CD4-positive, alpha-beta T cell treated with Interleukin-17A for 1 hour (primary cell): ENCODE measurements at regions not wholly inside any gene's neighbourhood (a gene's known extent, or its start where the extent isn't known, plus 50 kb on each side); places are given as distances from the start of the nearest gene placed in this dataset.
"Not testable (repeated sequence)": the region's sequence is repeated elsewhere in the genome, so short reads cannot be mapped to it uniquely, and the experiment has no call there.

Experiments
- DNase-seq: peaks from one replicate; pipeline ENCODE4 v3.0.0-alpha.2; 2020

GRCh38 chr2:225771701-225772100 is 372.2 kb downstream of the NYAP2 start:
- DNase-seq: no peak

- DNase-seq: no peak
These were observed 369.2 kb downstream of the NYAP2 start for GRCh38 chr2:225768741-225769140.

GRCh38 chr2:225766431-225766830 is 366.9 kb downstream of the NYAP2 start:
- no peak for DNase-seq

GRCh38 chr2:225765820-225766219 is 366.3 kb downstream of the NYAP2 start:
- no peak for DNase-seq

- no peak for DNase-seq
These were observed 364.8 kb downstream of the NYAP2 start for GRCh38 chr2:225764346-225764745.

GRCh38 chr2:225763711-225764110 is 364.2 kb downstream of the NYAP2 start:
- no peak for DNase-seq

- DNase-seq: no peak
These were observed 361.9 kb downstream of the NYAP2 start for GRCh38 chr2:225761396-225761795.

- no peak for DNase-seq
These were observed 357.7 kb downstream of the NYAP2 start for GRCh38 chr2:225757248-225757647.

- no peak for DNase-seq
These were observed 356.7 kb downstream of the NYAP2 start for GRCh38 chr2:225756198-225756597.

GRCh38 chr2:225748609-225749008 is 349.1 kb downstream of the NYAP2 start:
- no peak for DNase-seq

- not testable (repeated sequence) for DNase-seq
These were observed 344.5 kb downstream of the NYAP2 start for GRCh38 chr2:225743996-225744395.

- no peak for DNase-seq
These were observed 343.0 kb downstream of the NYAP2 start for GRCh38 chr2:225742487-225742886.

GRCh38 chr2:225740086-225740485 is 340.6 kb downstream of the NYAP2 start:
- DNase-seq: no peak

GRCh38 chr2:225739328-225739727 is 339.8 kb downstream of the NYAP2 start:
- DNase-seq: no peak

- no peak for DNase-seq
These were observed 339.2 kb downstream of the NYAP2 start for GRCh38 chr2:225738735-225739134.

GRCh38 chr2:225737556-225737955 is 338.0 kb downstream of the NYAP2 start:
- DNase-seq: no peak

GRCh38 chr2:225735844-225736243 is 336.3 kb downstream of the NYAP2 start:
- no peak for DNase-seq

GRCh38 chr2:225725726-225726125 is 326.2 kb downstream of the NYAP2 start:
- DNase-seq: no peak
